LNCaP clone FGC (cell line): ENCODE measurements at regions not wholly inside any gene's neighbourhood (a gene's known extent, or its start where the extent isn't known, plus 50 kb on each side); places are given as distances from the start of the nearest gene placed in this dataset.

Experiments
- DNase-seq: peaks from one replicate; pipeline ENCODE4 v3.0.0-alpha.2; 2011; ENCODE audit warnings: low read depth
- H3K4me3 ChIP-seq: 2 replicates; pipeline ENCODE4 v1.5.1; 2011; ENCODE audit warnings: mild to moderate bottlenecking, low read depth, low read length, control low read depth
- TF ChIP-seq, protein P1 (sequence below): IDR thresholded peaks from 2 replicates; pipeline ENCODE4 v1.5.1; 2012; ENCODE audit warnings: mild to moderate bottlenecking; ENCODE audit not compliant: control insufficient read depth, insufficient read depth; ENCODE audit errors: extremely low read depth

DNA sequence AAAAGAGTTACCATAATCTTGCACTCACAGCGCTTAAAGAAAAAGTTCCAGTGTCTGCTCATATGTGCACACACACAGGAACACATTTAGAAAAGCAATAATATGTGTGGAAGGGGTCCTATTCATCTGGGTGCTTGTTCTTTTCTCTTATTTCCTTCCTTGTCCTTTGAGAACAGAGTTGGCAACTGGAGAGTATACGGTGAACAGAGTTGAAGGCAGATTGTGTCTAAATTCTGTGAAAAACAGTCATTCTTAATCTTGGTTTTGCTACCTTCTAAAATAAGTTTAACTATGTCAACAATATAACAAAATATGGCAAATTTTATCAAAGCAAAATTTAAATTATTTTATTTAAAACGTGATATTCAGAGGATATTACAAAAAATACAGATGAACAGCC lies 365.1 kb upstream of the NOCT start:
- no peak overlapping the region for H3K4me3 ChIP-seq
- DNase-seq, result no peak
- TF ChIP-seq, protein P1, sequence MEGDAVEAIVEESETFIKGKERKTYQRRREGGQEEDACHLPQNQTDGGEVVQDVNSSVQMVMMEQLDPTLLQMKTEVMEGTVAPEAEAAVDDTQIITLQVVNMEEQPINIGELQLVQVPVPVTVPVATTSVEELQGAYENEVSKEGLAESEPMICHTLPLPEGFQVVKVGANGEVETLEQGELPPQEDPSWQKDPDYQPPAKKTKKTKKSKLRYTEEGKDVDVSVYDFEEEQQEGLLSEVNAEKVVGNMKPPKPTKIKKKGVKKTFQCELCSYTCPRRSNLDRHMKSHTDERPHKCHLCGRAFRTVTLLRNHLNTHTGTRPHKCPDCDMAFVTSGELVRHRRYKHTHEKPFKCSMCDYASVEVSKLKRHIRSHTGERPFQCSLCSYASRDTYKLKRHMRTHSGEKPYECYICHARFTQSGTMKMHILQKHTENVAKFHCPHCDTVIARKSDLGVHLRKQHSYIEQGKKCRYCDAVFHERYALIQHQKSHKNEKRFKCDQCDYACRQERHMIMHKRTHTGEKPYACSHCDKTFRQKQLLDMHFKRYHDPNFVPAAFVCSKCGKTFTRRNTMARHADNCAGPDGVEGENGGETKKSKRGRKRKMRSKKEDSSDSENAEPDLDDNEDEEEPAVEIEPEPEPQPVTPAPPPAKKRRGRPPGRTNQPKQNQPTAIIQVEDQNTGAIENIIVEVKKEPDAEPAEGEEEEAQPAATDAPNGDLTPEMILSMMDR, result no peak

GRCh38 chr4:138647433-138647832 lies 368.1 kb upstream of the NOCT start:
- DNase-seq, result no peak
- TF ChIP-seq, protein P1, result no peak

DNA sequence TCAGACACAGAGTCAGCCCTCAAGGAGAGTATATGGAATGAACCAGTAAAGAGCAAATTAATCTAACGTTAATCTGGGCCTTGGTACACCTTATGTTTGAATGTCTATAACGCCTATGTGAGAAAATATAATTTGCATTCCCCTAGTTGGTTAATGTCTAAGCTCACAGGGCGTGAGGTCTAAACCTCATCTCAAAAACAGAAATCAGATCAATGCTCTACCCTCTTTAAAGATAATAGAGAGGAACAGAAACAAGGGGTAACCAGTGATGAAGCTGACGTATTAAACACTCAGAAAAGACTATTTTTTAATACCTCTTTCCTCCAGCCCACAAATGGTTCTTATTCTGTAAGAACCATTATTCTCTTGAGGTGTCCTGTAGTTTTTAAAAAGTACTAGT lies 369.2 kb upstream of the NOCT start:
- H3K4me3 ChIP-seq, result no peak overlapping the region
- TF ChIP-seq, protein P1, result no peak
- DNase-seq, result no peak

More at GRCh38 chr4:138647433-138647832, 368.1 kb upstream of the NOCT start:
- no peak overlapping the region for H3K4me3 ChIP-seq

GRCh38 chr4:138645289-138645688 lies 370.3 kb upstream of the NOCT start:
- no peak for DNase-seq
- TF ChIP-seq, protein P1, result no peak
- no peak overlapping the region for H3K4me3 ChIP-seq

GRCh38 chr4:138644322-138644721 lies 371.3 kb upstream of the NOCT start:
- TF ChIP-seq, protein P1, result no peak
- no peak overlapping the region for H3K4me3 ChIP-seq
- no peak for DNase-seq

DNA sequence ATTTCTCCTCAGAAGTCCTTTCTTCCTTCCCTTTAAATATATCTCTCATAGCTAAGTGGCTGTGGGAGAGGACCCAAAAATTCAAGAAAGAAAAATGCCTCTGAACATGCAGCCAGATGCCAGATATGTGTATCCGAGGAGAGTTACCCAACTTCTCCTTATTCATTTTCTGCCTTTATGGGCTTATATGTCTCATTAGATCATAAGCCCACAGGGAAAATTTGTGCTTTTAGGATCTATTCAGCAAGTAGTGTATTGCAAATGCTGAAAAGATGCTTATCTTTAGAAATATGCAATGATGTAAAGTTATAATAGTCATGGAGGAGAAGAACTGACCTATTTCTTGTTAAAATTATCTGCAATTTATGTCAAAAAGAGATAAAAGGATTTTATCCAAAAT lies 371.8 kb upstream of the NOCT start:
- DNase-seq, result no peak
- H3K4me3 ChIP-seq, result no peak overlapping the region
- TF ChIP-seq, protein P1, result no peak

DNA sequence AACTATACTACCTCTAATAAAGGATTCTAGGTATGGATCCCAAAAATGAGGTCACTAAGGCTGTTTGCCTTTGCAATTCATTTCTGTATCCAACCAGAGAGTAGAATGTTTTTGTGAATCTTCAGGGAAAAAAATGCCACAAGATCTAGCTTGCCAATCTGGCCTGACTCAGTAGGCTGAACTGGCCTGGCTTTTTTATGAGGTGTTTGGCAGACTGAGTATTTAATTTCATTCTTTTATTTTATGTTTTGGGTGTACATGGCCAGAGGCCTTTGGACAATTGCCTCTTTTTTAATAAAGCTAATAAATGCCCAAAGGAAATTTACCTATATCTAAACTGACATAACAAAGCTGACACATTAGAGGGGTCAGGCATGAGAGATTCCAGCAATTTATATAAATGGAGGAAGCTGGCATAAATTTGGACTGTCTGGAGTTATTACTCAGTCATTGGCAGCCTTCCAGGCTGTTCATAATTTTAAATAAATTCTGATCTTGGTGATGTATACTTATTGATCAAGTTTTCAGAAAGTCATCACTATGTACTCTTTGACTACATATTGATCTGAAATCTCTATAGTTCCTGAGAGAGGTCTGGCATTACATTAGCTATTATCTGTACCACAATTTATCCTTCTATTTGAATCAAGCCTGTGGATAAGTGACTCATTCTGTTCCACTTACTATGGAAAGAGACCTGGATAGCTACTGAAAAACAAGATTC lies 376.4 kb upstream of the NOCT start:
- TF ChIP-seq, protein P1, result no peak
- peak; percentile 15 for DNase-seq
- no peak overlapping the region for H3K4me3 ChIP-seq
